OCI-LY3 (cell line): ENCODE measurements at regions not wholly inside any gene's neighbourhood (a gene's known extent, or its start where the extent isn't known, plus 50 kb on each side); places are given as distances from the start of the nearest gene placed in this dataset.

Source experiments
- H2AFZ ChIP-seq: fragments of 200-600, 300-600 bp; shearing (Covaris generic); 2 replicates; pipeline ENCODE4 v1.6.0; 2014; ENCODE audit warnings: antibody characterized with exemption, low read depth, low read length
- H3K27ac ChIP-seq: fragments of 200-600, 300-600 bp; sonication (generic); 2 replicates; pipeline ENCODE4 v1.5.1; 2014; ENCODE audit warnings: mild to moderate bottlenecking, low read length, moderate library complexity, mixed read lengths
- H3K27me3 ChIP-seq: fragments of 200-600, 300-600 bp; sonication (generic); 2 replicates; pipeline ENCODE4 v1.6.1; 2014; ENCODE audit warnings: low read depth, low read length, mixed read lengths
- H3K36me3 ChIP-seq: fragments of 200-600, 300-600 bp; sonication (generic); replicated peaks from 2 replicates; pipeline ENCODE3; 2014; ENCODE audit warnings: low read depth, low read length, mixed read lengths
- H3K4me1 ChIP-seq: fragments of 300-600, 200-600 bp; sonication (generic); 2 replicates; pipeline ENCODE4 v1.6.1; 2014; ENCODE audit warnings: low read length, mixed read lengths
- H3K4me2 ChIP-seq: fragments of 200-600, 300-600 bp; sonication (generic); 2 replicates; pipeline ENCODE4 v1.6.1; 2014; ENCODE audit warnings: low read length, mixed read lengths
- H3K4me3 ChIP-seq: fragments of 300-600, 200-600 bp; sonication (generic); 2 replicates; pipeline ENCODE4 v1.5.1; 2014; ENCODE audit warnings: antibody characterized with exemption, mild to moderate bottlenecking, low read length, moderate library complexity
- H3K79me2 ChIP-seq: fragments of 300-600, 200-600 bp; shearing (Covaris generic); 2 replicates; pipeline ENCODE4 v1.6.1; 2014; ENCODE audit warnings: mild to moderate bottlenecking, low read length, mixed read lengths
- H3K9ac ChIP-seq: fragments of 300-600, 200-600 bp; shearing (Covaris generic); 2 replicates; pipeline ENCODE4 v1.6.0; 2014; ENCODE audit warnings: mild to moderate bottlenecking, low read length, moderate library complexity
- H3K9me3 ChIP-seq: fragments of 200-600, 300-600 bp; shearing (Covaris generic); 2 replicates; pipeline ENCODE4 v1.6.1; 2014; ENCODE audit warnings: low read length, mixed read lengths; ENCODE audit not compliant: insufficient read depth
- H4K20me1 ChIP-seq: fragments of 200-600, 300-600 bp; sonication (generic); 2 replicates; pipeline ENCODE4 v1.6.1; 2016; ENCODE audit warnings: low read length, mixed read lengths; ENCODE audit not compliant: insufficient read depth
- EZH2phosphoT487 ChIP-seq: fragments of 200-600 bp; shearing (Covaris generic); IDR thresholded peaks from 2 replicates; pipeline ENCODE4 v1.6.1; 2018; ENCODE audit warnings: antibody characterized with exemption, mixed run types, low read depth
- TF ChIP-seq, protein P1 (sequence below): fragments of 200-600, 300-600 bp; sonication (generic); IDR thresholded peaks from 2 replicates; pipeline ENCODE4 v1.5.1; 2014; ENCODE audit warnings: antibody characterized with exemption, low read length, low read depth

DNA sequence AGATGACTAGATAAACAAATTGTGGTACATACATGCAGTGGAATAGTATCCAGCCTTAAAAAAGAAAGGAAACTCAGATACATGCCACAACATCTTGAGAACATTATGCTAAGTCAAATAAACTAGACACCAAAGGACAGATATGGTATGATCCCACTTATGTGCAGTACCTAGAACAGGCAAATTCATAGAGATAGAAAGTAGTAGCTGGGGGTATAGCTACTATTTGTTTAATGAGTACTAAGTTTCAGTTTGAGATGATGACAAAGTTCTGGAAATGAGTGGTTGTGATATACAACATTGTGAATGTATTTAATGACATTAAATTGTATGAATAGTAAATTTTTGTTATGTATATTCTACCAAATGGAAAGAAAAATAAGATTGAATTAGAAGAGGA is 477.2 kb upstream of the CFAP20DC start:
- no peak overlapping the region for H3K27ac ChIP-seq
- H3K36me3 ChIP-seq = no peaks in the 10 kb centered on the region
- peaks cover 12% of the 10 kb centered on the region for H3K4me1 ChIP-seq
- no peak overlapping the region for H2AFZ ChIP-seq
- TF ChIP-seq EZH2phosphoT487 = no peak
- TF ChIP-seq, protein P1, sequence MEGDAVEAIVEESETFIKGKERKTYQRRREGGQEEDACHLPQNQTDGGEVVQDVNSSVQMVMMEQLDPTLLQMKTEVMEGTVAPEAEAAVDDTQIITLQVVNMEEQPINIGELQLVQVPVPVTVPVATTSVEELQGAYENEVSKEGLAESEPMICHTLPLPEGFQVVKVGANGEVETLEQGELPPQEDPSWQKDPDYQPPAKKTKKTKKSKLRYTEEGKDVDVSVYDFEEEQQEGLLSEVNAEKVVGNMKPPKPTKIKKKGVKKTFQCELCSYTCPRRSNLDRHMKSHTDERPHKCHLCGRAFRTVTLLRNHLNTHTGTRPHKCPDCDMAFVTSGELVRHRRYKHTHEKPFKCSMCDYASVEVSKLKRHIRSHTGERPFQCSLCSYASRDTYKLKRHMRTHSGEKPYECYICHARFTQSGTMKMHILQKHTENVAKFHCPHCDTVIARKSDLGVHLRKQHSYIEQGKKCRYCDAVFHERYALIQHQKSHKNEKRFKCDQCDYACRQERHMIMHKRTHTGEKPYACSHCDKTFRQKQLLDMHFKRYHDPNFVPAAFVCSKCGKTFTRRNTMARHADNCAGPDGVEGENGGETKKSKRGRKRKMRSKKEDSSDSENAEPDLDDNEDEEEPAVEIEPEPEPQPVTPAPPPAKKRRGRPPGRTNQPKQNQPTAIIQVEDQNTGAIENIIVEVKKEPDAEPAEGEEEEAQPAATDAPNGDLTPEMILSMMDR = no peak
- no peaks in the 10 kb centered on the region for H3K9me3 ChIP-seq
- no peaks in the 10 kb centered on the region for H3K79me2 ChIP-seq
- H4K20me1 ChIP-seq = no peaks in the 10 kb centered on the region
- H3K4me3 ChIP-seq = no peak overlapping the region
- no peak overlapping the region for H3K9ac ChIP-seq
- no peak overlapping the region for H3K4me2 ChIP-seq
- H3K27me3 ChIP-seq = no peaks in the 10 kb centered on the region

DNA sequence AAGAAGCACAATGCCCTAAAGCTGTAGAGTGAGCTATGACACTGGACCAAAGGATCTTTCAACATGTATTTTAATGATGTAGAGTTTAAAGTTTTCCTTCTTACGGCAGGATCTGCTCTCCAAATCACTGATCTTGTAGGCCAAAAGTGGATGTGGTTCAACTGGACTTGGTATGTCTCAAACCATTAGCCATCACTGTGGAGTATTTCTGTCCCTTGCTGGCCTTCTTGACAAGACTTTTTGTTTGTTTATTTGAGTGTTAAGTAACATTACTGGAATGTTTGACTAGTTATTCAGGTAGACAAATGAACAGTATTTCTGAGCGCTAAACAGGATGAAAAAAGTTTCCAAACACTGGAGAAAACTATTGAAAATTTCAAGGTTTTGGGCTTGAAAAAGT is 472.7 kb upstream of the CFAP20DC start:
- Histone ChIP-seq H3K36me3 (no peaks in the 10 kb centered on the region), H4K20me1 (no peaks in the 10 kb centered on the region), H3K27ac (no peak overlapping the region), H3K9me3 (no peaks in the 10 kb centered on the region), H3K4me3 (no peak overlapping the region), H2AFZ (no peak overlapping the region), H3K9ac (no peak overlapping the region), H3K4me1 (peaks cover 11% of the 10 kb centered on the region), H3K27me3 (no peaks in the 10 kb centered on the region), H3K4me2 (no peak overlapping the region), H3K79me2 (no peaks in the 10 kb centered on the region)
- TF ChIP-seq EZH2phosphoT487 = no peak
- TF ChIP-seq, protein P1 = no peak

GRCh38 chr3:59519094-59519493 is 469.3 kb upstream of the CFAP20DC start:
- H3K9ac ChIP-seq = no peak overlapping the region
- H3K4me2 ChIP-seq = no peak overlapping the region
- no peak overlapping the region for H3K27ac ChIP-seq
- H3K4me3 ChIP-seq = no peak overlapping the region
- no peaks in the 10 kb centered on the region for H3K79me2 ChIP-seq
- TF ChIP-seq, protein P1 = no peak
- no peak for TF ChIP-seq EZH2phosphoT487
- H2AFZ ChIP-seq = no peak overlapping the region
- no peaks in the 10 kb centered on the region for H3K36me3 ChIP-seq
- no peaks in the 10 kb centered on the region for H3K9me3 ChIP-seq
- H4K20me1 ChIP-seq = no peaks in the 10 kb centered on the region
- no peaks in the 10 kb centered on the region for H3K4me1 ChIP-seq
- H3K27me3 ChIP-seq = no peaks in the 10 kb centered on the region

- H4K20me1 ChIP-seq = no peaks in the 10 kb centered on the region
- H3K79me2 ChIP-seq = no peaks in the 10 kb centered on the region
- no peak overlapping the region for H3K4me3 ChIP-seq
- H3K27ac ChIP-seq = no peak overlapping the region
- no peak overlapping the region for H2AFZ ChIP-seq
- no peaks in the 10 kb centered on the region for H3K4me1 ChIP-seq
- no peaks in the 10 kb centered on the region for H3K9me3 ChIP-seq
- H3K27me3 ChIP-seq = 0 out of 2 replicates have a peak, but pooled peaks cover 3% of the 10 kb centered on the region
- no peak overlapping the region for H3K9ac ChIP-seq
- no peaks in the 10 kb centered on the region for H3K36me3 ChIP-seq
- no peak for TF ChIP-seq EZH2phosphoT487
- TF ChIP-seq, protein P1 = no peak
- H3K4me2 ChIP-seq = no peak overlapping the region
Measured at GRCh38 chr3:59518283-59519055, 468.6 kb upstream of the CFAP20DC start.
